H9 (cell line): ENCODE measurements at regions not wholly inside any gene's neighbourhood (a gene's known extent, or its start where the extent isn't known, plus 50 kb on each side); places are given as distances from the start of the nearest gene placed in this dataset.

Experiments used
- DNase-seq: peaks from one replicate; pipeline ENCODE4 v3.0.0-alpha.2; 2017
- H2AFZ ChIP-seq: one replicate; pipeline ENCODE4 v1.6.1; 2013; ENCODE audit warnings: mild to moderate bottlenecking, low read length, control low read depth, moderate library complexity
- H2AK5ac ChIP-seq: 2 replicates; pipeline ENCODE4 v1.6.1; 2013; ENCODE audit warnings: low read length, control low read depth, mixed read lengths; ENCODE audit not compliant: insufficient read length
- H2BK120ac ChIP-seq: one replicate; pipeline ENCODE4 v1.6.1; 2013; ENCODE audit warnings: low read depth, mild to moderate bottlenecking, low read length, control low read depth, inconsistent platforms; ENCODE audit not compliant: poor library complexity, severe bottlenecking
- H2BK12ac ChIP-seq: 2 replicates; pipeline ENCODE4 v1.6.1; 2013; ENCODE audit warnings: low read length, control low read depth, mixed read lengths, low read depth; ENCODE audit not compliant: insufficient read length
- H2BK15ac ChIP-seq: 2 replicates; pipeline ENCODE4 v1.6.1; 2013; ENCODE audit warnings: low read depth, low read length, control low read depth
- H2BK20ac ChIP-seq: one replicate; pipeline ENCODE4 v1.6.1; 2013; ENCODE audit warnings: low read depth, mild to moderate bottlenecking, low read length, control low read depth, inconsistent platforms; ENCODE audit not compliant: poor library complexity, severe bottlenecking
- H2BK5ac ChIP-seq: 2 replicates; pipeline ENCODE4 v1.6.1; 2013; ENCODE audit warnings: low read length, control low read depth, mixed read lengths; ENCODE audit not compliant: insufficient read length
- H3K14ac ChIP-seq: 2 replicates; pipeline ENCODE4 v1.6.1; 2013; ENCODE audit warnings: low read length, control low read depth; ENCODE audit not compliant: insufficient read depth
- H3K18ac ChIP-seq: 2 replicates; pipeline ENCODE4 v1.6.1; 2013; ENCODE audit warnings: low read depth, mild to moderate bottlenecking, mixed read lengths, low read length, control low read depth; ENCODE audit not compliant: insufficient read length
- H3K23ac ChIP-seq: 2 replicates; pipeline ENCODE4 v1.6.1; 2013; ENCODE audit warnings: low read length, control low read depth, mixed read lengths, low read depth; ENCODE audit not compliant: insufficient read length
- H3K23me2 ChIP-seq: 2 replicates; pipeline ENCODE4 v1.6.1; 2013; ENCODE audit warnings: low read depth, mild to moderate bottlenecking, mixed read lengths, low read length, control low read depth; ENCODE audit not compliant: insufficient read length, poor library complexity, severe bottlenecking
- H3K27ac ChIP-seq: 2 replicates; pipeline ENCODE4 v1.5.1; 2013; ENCODE audit warnings: low read length, control low read depth, mixed read lengths, low read depth; ENCODE audit not compliant: insufficient read length
- H3K27me3 ChIP-seq: 2 replicates; pipeline ENCODE4 v1.6.1; 2013; ENCODE audit warnings: low read length, control low read depth, inconsistent platforms; ENCODE audit not compliant: insufficient read depth
- H3K4ac ChIP-seq: 2 replicates; pipeline ENCODE4 v1.6.1; 2013; ENCODE audit warnings: low read depth, mild to moderate bottlenecking, control low read depth, inconsistent platforms, low read length, moderate library complexity
- H3K4me1 ChIP-seq: 2 replicates; pipeline ENCODE4 v1.6.1; 2013; ENCODE audit warnings: low read length, control low read depth, inconsistent platforms; ENCODE audit not compliant: insufficient read depth
- H3K4me2 ChIP-seq: 2 replicates; pipeline ENCODE4 v1.6.1; 2013; ENCODE audit warnings: low read length, control low read depth, mixed read lengths; ENCODE audit not compliant: insufficient read length, insufficient read depth
- H3K56ac ChIP-seq: 2 replicates; pipeline ENCODE4 v1.6.1; 2013; ENCODE audit warnings: low read depth, mild to moderate bottlenecking, mixed read lengths, low read length, control low read depth; ENCODE audit not compliant: insufficient read length
- H3K79me1 ChIP-seq: 2 replicates; pipeline ENCODE4 v1.6.1; 2013; ENCODE audit warnings: low read depth, mild to moderate bottlenecking, moderate library complexity, low read length, control low read depth, inconsistent platforms; ENCODE audit not compliant: insufficient read depth, poor library complexity, severe bottlenecking
- H3K79me2 ChIP-seq: 2 replicates; pipeline ENCODE4 v1.6.1; 2013; ENCODE audit warnings: low read length, control low read depth, inconsistent platforms; ENCODE audit not compliant: insufficient read depth
- H3K9ac ChIP-seq: 2 replicates; pipeline ENCODE4 v1.6.1; 2013; ENCODE audit warnings: low read length, control low read depth, mixed read lengths; ENCODE audit not compliant: insufficient read length; ENCODE audit errors: extremely low read depth
- H3K9me3 ChIP-seq: one replicate; pipeline ENCODE4 v1.6.1; 2013; ENCODE audit warnings: low read depth, low read length, inconsistent platforms; ENCODE audit not compliant: control insufficient read depth
- H3T11ph ChIP-seq: one replicate; pipeline ENCODE4 v1.6.1; 2013; ENCODE audit warnings: mild to moderate bottlenecking, low read length, control low read depth, inconsistent platforms
- H4K20me1 ChIP-seq: one replicate; pipeline ENCODE4 v1.6.1; 2013; ENCODE audit not compliant: control insufficient read depth, insufficient read length, insufficient read depth
- H4K5ac ChIP-seq: 2 replicates; pipeline ENCODE4 v1.6.1; 2013; ENCODE audit warnings: low read depth, mild to moderate bottlenecking, mixed read lengths, low read length, control low read depth; ENCODE audit not compliant: insufficient read length
- H4K8ac ChIP-seq: replicated peaks from 2 replicates; pipeline ENCODE4 v1.6.1; 2013; ENCODE audit warnings: low read length, control low read depth, mixed read lengths, low read depth; ENCODE audit not compliant: insufficient read length
- H4K91ac ChIP-seq: 2 replicates; pipeline ENCODE4 v1.6.1; 2013; ENCODE audit warnings: low read depth, mild to moderate bottlenecking, moderate library complexity, mixed read lengths, low read length, control low read depth; ENCODE audit not compliant: insufficient read length
- H3K27ac Mint-ChIP-seq, 3 experiments: 2 replicates in 2 of 3; 3 replicates in 1 of 3; pipeline ENCODE4 v1.8.0; 2020 to 2021; ENCODE audit warnings: mixed read lengths in 3 of 3, mild to moderate bottlenecking in 1 of 3, moderate library complexity in 1 of 3
- H3K27me3 Mint-ChIP-seq: 2 replicates; pipeline ENCODE4 v1.8.0; 2021; ENCODE audit warnings: low read depth, mild to moderate bottlenecking, moderate library complexity, mixed read lengths
- H3K36me3 Mint-ChIP-seq, 3 experiments: 2 replicates in 2 of 3; 3 replicates in 1 of 3; pipeline ENCODE4 v1.8.0; 2020 to 2021; ENCODE audit warnings: low read depth in 3 of 3, mixed read lengths in 3 of 3; ENCODE audit not compliant: insufficient read depth in 1 of 3
- H3K4me1 Mint-ChIP-seq, 2 experiments: 2 replicates each; pipeline ENCODE4 v1.8.0; 2020; ENCODE audit warnings: mixed read lengths in 2 of 2
- H3K4me3 Mint-ChIP-seq, 2 experiments: 2 replicates in 1 of 2; 3 replicates in 1 of 2; pipeline ENCODE4 v1.8.0; 2020 to 2021; ENCODE audit warnings: mild to moderate bottlenecking in 2 of 2, mixed read lengths in 2 of 2, moderate library complexity in 1 of 2
- H3K9me3 Mint-ChIP-seq, 2 experiments: 2 replicates in 1 of 2; 3 replicates in 1 of 2; pipeline ENCODE4 v1.8.0; 2020; ENCODE audit warnings: mild to moderate bottlenecking in 2 of 2, mixed read lengths in 2 of 2, moderate library complexity in 1 of 2
- WGBS: extraction: QIAGEN DNeasy Blood & Tissue Kit; methylation state at CpG from one replicate; pipeline ENCODE4 v1.1.7; 2013; ENCODE audit warnings: missing lambda C conversion rate, low lambda C conversion rate, mixed read lengths; ENCODE audit not compliant: insufficient read length; ENCODE audit errors: extremely low coverage; 5-methylcytosine and 5-hydroxymethylcytosine counted together
- TF ChIP-seq, protein P1 (sequence below): fragments of 200-600 bp; sonication (generic); conservative IDR thresholded peaks from 3 replicates; pipeline ENCODE4 v1.8.0; 2021; ENCODE audit warnings: antibody characterized with exemption, mild to moderate bottlenecking

DNA sequence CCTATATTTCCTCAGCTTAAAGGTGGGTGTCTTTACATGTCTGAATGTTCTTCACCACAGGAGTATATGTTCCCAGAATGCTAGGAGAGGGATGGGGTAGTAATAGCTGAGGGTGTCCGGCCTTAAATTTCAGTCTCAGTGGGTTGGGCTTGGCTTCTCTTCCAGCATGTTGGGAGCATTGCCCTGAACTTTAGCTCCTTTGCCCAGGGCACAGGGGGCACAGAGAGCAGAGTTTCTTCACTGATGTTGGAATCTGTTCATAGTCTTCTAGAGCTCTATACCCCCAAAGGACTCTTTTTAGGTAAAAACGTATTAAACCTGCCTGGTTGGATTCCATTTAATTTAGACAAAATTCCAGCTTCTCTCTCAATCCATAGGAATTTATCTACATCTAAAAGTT lies 154.4 kb upstream of the GCFC2 start:
- H3K27me3 ChIP-seq, result peaks cover 23% of the 10 kb centered on the region; the same call in 1 of the 2 replicates
- Mint-ChIP-seq H3K27ac (no peak overlapping the region), H3K4me3 (no peak overlapping the region), H3K36me3 (no peaks in the 10 kb centered on the region), H3K27me3 (peaks cover 97% of the 10 kb centered on the region), H3K4me1 (peaks cover 4 to 5% of the 10 kb centered on the region in 2 experiments; a peak in 3 of 4 replicates), H3K9me3 (no peaks in the 10 kb centered on the region)
- H3T11ph ChIP-seq, result no peak overlapping the region
- no peak overlapping the region for H4K91ac ChIP-seq
- no peak overlapping the region for H3K18ac ChIP-seq
- TF ChIP-seq, protein P1, sequence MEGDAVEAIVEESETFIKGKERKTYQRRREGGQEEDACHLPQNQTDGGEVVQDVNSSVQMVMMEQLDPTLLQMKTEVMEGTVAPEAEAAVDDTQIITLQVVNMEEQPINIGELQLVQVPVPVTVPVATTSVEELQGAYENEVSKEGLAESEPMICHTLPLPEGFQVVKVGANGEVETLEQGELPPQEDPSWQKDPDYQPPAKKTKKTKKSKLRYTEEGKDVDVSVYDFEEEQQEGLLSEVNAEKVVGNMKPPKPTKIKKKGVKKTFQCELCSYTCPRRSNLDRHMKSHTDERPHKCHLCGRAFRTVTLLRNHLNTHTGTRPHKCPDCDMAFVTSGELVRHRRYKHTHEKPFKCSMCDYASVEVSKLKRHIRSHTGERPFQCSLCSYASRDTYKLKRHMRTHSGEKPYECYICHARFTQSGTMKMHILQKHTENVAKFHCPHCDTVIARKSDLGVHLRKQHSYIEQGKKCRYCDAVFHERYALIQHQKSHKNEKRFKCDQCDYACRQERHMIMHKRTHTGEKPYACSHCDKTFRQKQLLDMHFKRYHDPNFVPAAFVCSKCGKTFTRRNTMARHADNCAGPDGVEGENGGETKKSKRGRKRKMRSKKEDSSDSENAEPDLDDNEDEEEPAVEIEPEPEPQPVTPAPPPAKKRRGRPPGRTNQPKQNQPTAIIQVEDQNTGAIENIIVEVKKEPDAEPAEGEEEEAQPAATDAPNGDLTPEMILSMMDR, result no peak
- no peaks in the 10 kb centered on the region for H3K23me2 ChIP-seq
- no peaks in the 10 kb centered on the region for H4K20me1 ChIP-seq
- H3K27ac ChIP-seq, result no peak overlapping the region
- H3K4me2 ChIP-seq, result no peak overlapping the region
- H2BK12ac ChIP-seq, result no peak overlapping the region
- no peak overlapping the region for H2AFZ ChIP-seq
- no peak overlapping the region for H2BK5ac ChIP-seq
- WGBS, result no CpG with 5 or more reads among the region's 2 CpGs
- H3K79me2 ChIP-seq, result no peaks in the 10 kb centered on the region
- H3K14ac ChIP-seq, result no peak overlapping the region
- no peak overlapping the region for H2BK20ac ChIP-seq
- H2BK120ac ChIP-seq, result no peak overlapping the region
- H3K23ac ChIP-seq, result no peak overlapping the region
- H3K79me1 ChIP-seq, result no peaks in the 10 kb centered on the region
- H2AK5ac ChIP-seq, result no peak overlapping the region
- H3K4me1 ChIP-seq, result no peaks in the 10 kb centered on the region
- H4K8ac ChIP-seq, result no peak overlapping the region
- H3K4ac ChIP-seq, result no peak overlapping the region
- H2BK15ac ChIP-seq, result no peak overlapping the region
- H4K5ac ChIP-seq, result no peak overlapping the region
- H3K9ac ChIP-seq, result no peak overlapping the region
- no peak overlapping the region for H3K56ac ChIP-seq
- no peaks in the 10 kb centered on the region for H3K9me3 ChIP-seq
- no peak for DNase-seq
